ENCODE measurements at regions not wholly inside any gene's neighbourhood (a gene's known extent, or its start where the extent isn't known, plus 50 kb on each side); places are given as distances from the start of the nearest gene placed in this dataset.

DNA sequence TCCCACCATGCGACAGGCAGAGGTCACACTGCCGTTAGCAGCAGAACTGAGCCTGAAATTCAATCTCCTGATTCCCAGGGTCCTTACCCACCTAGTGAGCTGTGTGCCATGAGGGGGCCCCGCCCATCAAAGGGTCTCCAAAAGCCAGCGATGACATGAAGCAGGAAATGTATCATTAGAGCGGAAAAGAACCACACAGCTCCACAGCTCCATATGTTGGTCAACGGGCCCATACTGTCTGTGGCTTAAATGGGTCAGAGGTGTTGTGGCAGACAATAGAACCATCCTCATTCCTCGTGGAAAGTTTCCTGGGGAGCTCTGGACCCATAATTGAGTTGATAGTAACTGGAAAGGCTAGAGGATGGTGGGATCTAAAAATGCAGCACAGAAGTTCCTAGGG is 68.1 kb upstream of the PODXL start:
- no peaks in the 10 kb centered on the region for H4K20me1 ChIP-seq (ENCODE audit: low read length)
- H3K79me2 ChIP-seq (ENCODE audit: low read length) = no peaks in the 10 kb centered on the region
- intact Hi-C loops (cut with micrococcal nuclease) = no loop called here
- ATAC-seq (no peak), DNase-seq (no peak)
- ChIA-PET POLR2A (ENCODE audit: unreplicated experiment) (no interaction called here), CTCF (no interaction called here)
- peak overlapping the region; percentile 44; the same call in 1 of the 2 replicates for H3K9ac ChIP-seq (ENCODE audit: low read length)
- TF ChIP-seq EZH2 (IDR thresholded peaks at IDR 0.05; ENCODE audit: low read length, unreplicated experiment) = no peak
- TF ChIP-seq, protein P1, sequence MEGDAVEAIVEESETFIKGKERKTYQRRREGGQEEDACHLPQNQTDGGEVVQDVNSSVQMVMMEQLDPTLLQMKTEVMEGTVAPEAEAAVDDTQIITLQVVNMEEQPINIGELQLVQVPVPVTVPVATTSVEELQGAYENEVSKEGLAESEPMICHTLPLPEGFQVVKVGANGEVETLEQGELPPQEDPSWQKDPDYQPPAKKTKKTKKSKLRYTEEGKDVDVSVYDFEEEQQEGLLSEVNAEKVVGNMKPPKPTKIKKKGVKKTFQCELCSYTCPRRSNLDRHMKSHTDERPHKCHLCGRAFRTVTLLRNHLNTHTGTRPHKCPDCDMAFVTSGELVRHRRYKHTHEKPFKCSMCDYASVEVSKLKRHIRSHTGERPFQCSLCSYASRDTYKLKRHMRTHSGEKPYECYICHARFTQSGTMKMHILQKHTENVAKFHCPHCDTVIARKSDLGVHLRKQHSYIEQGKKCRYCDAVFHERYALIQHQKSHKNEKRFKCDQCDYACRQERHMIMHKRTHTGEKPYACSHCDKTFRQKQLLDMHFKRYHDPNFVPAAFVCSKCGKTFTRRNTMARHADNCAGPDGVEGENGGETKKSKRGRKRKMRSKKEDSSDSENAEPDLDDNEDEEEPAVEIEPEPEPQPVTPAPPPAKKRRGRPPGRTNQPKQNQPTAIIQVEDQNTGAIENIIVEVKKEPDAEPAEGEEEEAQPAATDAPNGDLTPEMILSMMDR (conservative IDR thresholded peaks at IDR 0.05; ENCODE audit: low read depth, low read length) = no peak
- TF ChIP-seq EZH2phosphoT487 (IDR thresholded peaks at IDR 0.05; ENCODE audit: borderline replicate concordance, low read length) = no peak
- H3K4me2 ChIP-seq (ENCODE audit: low read length) = peak overlapping the region; percentile 77; the same call in 1 of the 2 replicates
- H3K36me3 ChIP-seq (ENCODE audit: low read depth, low read length) = no peaks in the 10 kb centered on the region
- BruUV-seq (replicated peaks) = no TSS peak
- H3K9me2 ChIP-seq (replicated peaks; ENCODE audit: low read length) = no peaks in the 10 kb centered on the region
- H3K27me3 ChIP-seq (ENCODE audit: low read length) = no peaks in the 10 kb centered on the region
- H3F3A ChIP-seq (ENCODE audit: low read length, unreplicated experiment) = no peaks in the 10 kb centered on the region
- H3K9me3 ChIP-seq (ENCODE audit: low read length) = no peaks in the 10 kb centered on the region
- H2AFZ ChIP-seq (ENCODE audit: low read length) = no peak overlapping the region
- no peak overlapping the region for H3K4me3 ChIP-seq (ENCODE audit: low read length)
- H3K4me1 ChIP-seq (ENCODE audit: insufficient read depth, low read length) = peaks cover 52% of the 10 kb centered on the region
- peak overlapping the region; percentile 86 for H3K27ac ChIP-seq (ENCODE audit: low read length)

DNA sequence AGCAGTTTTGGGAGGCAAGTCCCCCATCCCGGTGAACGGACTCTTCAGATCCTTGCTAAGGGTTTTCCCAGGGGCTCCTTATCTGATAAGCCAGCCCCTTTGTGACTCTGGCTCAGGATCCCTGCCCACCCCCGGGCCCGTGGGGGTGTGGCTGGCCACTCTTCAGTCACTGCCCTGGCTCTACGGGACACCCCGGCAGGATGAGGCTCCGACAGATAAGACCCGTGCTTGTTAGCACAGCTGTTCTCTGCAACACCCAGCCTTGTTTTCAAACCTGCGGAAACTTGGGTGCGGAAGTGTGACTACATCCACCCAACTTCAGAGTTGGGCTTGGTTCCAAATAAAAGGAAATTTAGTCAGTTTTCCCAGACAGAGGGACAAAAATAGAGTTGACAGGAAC is 66.7 kb upstream of the PODXL start:
- no peak overlapping the region for H3K4me3 ChIP-seq (ENCODE audit: low read length)
- no peak overlapping the region; the same call in 1 of the 2 replicates for H3K27ac ChIP-seq (ENCODE audit: low read length)
- intact Hi-C loops (cut with micrococcal nuclease) = no loop called here
- no peaks in the 10 kb centered on the region for H3F3A ChIP-seq (ENCODE audit: low read length, unreplicated experiment)
- H3K79me2 ChIP-seq (ENCODE audit: low read length) = no peaks in the 10 kb centered on the region
- no peak overlapping the region for H3K4me2 ChIP-seq (ENCODE audit: low read length)
- H3K9me2 ChIP-seq (replicated peaks; ENCODE audit: low read length) = no peaks in the 10 kb centered on the region
- no peaks in the 10 kb centered on the region for H3K27me3 ChIP-seq (ENCODE audit: low read length)
- no peaks in the 10 kb centered on the region for H4K20me1 ChIP-seq (ENCODE audit: low read length)
- CTCF ChIA-PET = no interaction called here
- no peak overlapping the region for H3K9ac ChIP-seq (ENCODE audit: low read length)
- no peak for DNase-seq
- no peaks in the 10 kb centered on the region for H3K36me3 ChIP-seq (ENCODE audit: low read depth, low read length)
- no peaks in the 10 kb centered on the region for H3K9me3 ChIP-seq (ENCODE audit: low read length)
- no peak for ATAC-seq
- POLR2A ChIA-PET (ENCODE audit: unreplicated experiment) = interaction anchor here (0.5 kb wide), 1 partner anchor 320 kb away, joined by 3 read pairs; no protein-coding TSS in a partner anchor
- H3K4me1 ChIP-seq (ENCODE audit: insufficient read depth, low read length) = peaks cover 51% of the 10 kb centered on the region
- no TSS peak for BruUV-seq (replicated peaks)
- no peak for TF ChIP-seq EZH2 (IDR thresholded peaks at IDR 0.05; ENCODE audit: low read length, unreplicated experiment)
- no peak overlapping the region for H2AFZ ChIP-seq (ENCODE audit: low read length)

- intact Hi-C loops (cut with micrococcal nuclease) = no loop called here
- Histone ChIP-seq H3K9ac (ENCODE audit: low read length) (no peak overlapping the region), H2AFZ (ENCODE audit: low read length) (no peak overlapping the region), H4K20me1 (ENCODE audit: low read length) (no peaks in the 10 kb centered on the region), H3K4me1 (ENCODE audit: insufficient read depth, low read length) (peaks cover 43% of the 10 kb centered on the region), H3K4me3 (ENCODE audit: low read length) (no peak overlapping the region), H3K27me3 (ENCODE audit: low read length) (no peaks in the 10 kb centered on the region), H3K4me2 (ENCODE audit: low read length) (no peak overlapping the region), H3K9me2 (replicated peaks; ENCODE audit: low read length) (no peaks in the 10 kb centered on the region), H3K9me3 (ENCODE audit: low read length) (no peaks in the 10 kb centered on the region), H3K36me3 (ENCODE audit: low read depth, low read length) (no peaks in the 10 kb centered on the region), H3K79me2 (ENCODE audit: low read length) (no peaks in the 10 kb centered on the region), H3K27ac (ENCODE audit: low read length) (no peak overlapping the region), H3F3A (ENCODE audit: low read length, unreplicated experiment) (no peaks in the 10 kb centered on the region)
- ATAC-seq = no peak
- TF ChIP-seq EZH2 (IDR thresholded peaks at IDR 0.05; ENCODE audit: low read length, unreplicated experiment) (no peak), EZH2phosphoT487 (IDR thresholded peaks at IDR 0.05; ENCODE audit: borderline replicate concordance, low read length) (no peak)
- TF ChIP-seq, protein P1 (conservative IDR thresholded peaks at IDR 0.05; ENCODE audit: low read depth, low read length) = no peak
- no TSS peak for BruUV-seq (replicated peaks)
- ChIA-PET POLR2A (ENCODE audit: unreplicated experiment) (no interaction called here), CTCF (no interaction called here)
- DNase-seq = no peak
Measured at GRCh38 chr7:131621652-131622051, 65.2 kb upstream of the PODXL start.
